ENCODE measurements at regions not wholly inside any gene's neighbourhood (a gene's known extent, or its start where the extent isn't known, plus 50 kb on each side); places are given as distances from the start of the nearest gene placed in this dataset.

GRCh38 chr2:219916726-219917440 lies 289.5 kb downstream of the SLC4A3 start:
- TF ChIP-seq POLR2A (IDR thresholded peaks at IDR 0.05; ENCODE audit: low read depth, low read length) (no peak), POLR2AphosphoS5 (IDR thresholded peaks at IDR 0.05; ENCODE audit: low read depth, low read length) (no peak), SPI1 (IDR thresholded peaks at IDR 0.05; ENCODE audit: low read depth, low read length) (no peak), TAF1 (IDR thresholded peaks at IDR 0.05; ENCODE audit: low read depth, low read length) (no peak), PAX5 (IDR thresholded peaks at IDR 0.05; ENCODE audit: insufficient read depth, low read length, severe bottlenecking) (no peak)
